AG04449 (cell line): ENCODE measurements at regions not wholly inside any gene's neighbourhood (a gene's known extent, or its start where the extent isn't known, plus 50 kb on each side); places are given as distances from the start of the nearest gene placed in this dataset.

Experiments used
- CTCF ChIA-PET: fragments of 350-600 bp; formaldehyde crosslinking; extraction: SDS; loops from one replicate; lab custom pipeline; 2021; ENCODE audit warnings: antibody characterized with exemption; lab: Yijun Ruan, JAX
- POLR2A ChIA-PET: fragments of 400-600, 350-600 bp; formaldehyde crosslinking; extraction: SDS; loops from one replicate; lab custom pipeline; 2020; ENCODE audit warnings: antibody characterized with exemption, inconsistent platforms; lab: Yijun Ruan, JAX
- DNase-seq: peaks from one replicate; pipeline ENCODE4 v3.0.0-alpha.2; 2010; ENCODE audit warnings: low read depth, low spot score
- H3K4me3 ChIP-seq: 2 replicates; pipeline ENCODE4 v1.5.1; 2011; ENCODE audit warnings: low read depth, mild to moderate bottlenecking, control low read depth, low read length
- TF ChIP-seq, protein P1 (sequence below): IDR thresholded peaks from one replicate; pipeline ENCODE4 v1.5.1; 2011; ENCODE audit warnings: mild to moderate bottlenecking, moderate library complexity, low read length, control low read depth, inconsistent platforms; ENCODE audit not compliant: insufficient read depth; ENCODE audit errors: missing control alignments

DNA sequence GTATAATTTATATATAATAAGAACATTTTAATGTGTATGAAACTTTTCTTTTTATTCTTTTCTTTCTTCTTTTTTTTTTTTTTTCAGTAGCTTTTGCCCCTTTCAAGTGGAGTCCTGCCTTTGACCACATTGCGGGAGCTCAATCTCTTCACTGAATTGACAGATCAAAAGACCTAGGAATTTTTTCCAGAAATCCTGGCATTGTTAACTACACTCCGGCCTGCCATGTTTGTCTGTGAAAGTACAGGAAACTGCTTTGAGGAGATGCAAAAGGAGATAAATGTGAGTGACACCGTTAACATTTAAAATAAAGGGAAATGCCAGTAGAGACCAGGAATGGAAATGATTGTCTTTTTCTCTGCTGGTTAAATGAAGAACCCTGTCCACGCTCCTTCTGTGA is 159.3 kb upstream of the VCX3A start:
- ChIA-PET CTCF (no interaction called here), POLR2A (no interaction called here)
- TF ChIP-seq, protein P1, sequence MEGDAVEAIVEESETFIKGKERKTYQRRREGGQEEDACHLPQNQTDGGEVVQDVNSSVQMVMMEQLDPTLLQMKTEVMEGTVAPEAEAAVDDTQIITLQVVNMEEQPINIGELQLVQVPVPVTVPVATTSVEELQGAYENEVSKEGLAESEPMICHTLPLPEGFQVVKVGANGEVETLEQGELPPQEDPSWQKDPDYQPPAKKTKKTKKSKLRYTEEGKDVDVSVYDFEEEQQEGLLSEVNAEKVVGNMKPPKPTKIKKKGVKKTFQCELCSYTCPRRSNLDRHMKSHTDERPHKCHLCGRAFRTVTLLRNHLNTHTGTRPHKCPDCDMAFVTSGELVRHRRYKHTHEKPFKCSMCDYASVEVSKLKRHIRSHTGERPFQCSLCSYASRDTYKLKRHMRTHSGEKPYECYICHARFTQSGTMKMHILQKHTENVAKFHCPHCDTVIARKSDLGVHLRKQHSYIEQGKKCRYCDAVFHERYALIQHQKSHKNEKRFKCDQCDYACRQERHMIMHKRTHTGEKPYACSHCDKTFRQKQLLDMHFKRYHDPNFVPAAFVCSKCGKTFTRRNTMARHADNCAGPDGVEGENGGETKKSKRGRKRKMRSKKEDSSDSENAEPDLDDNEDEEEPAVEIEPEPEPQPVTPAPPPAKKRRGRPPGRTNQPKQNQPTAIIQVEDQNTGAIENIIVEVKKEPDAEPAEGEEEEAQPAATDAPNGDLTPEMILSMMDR, result no peak
- no peak for DNase-seq
- H3K4me3 ChIP-seq, result no peak overlapping the region

GRCh38 chrX:6693051-6693450 is 158.1 kb upstream of the VCX3A start:
- CTCF ChIA-PET, result no interaction called here
- POLR2A ChIA-PET, result no interaction called here
- H3K4me3 ChIP-seq, result no peak overlapping the region
- no peak for DNase-seq
- TF ChIP-seq, protein P1, result no peak

- ChIA-PET POLR2A (no interaction called here), CTCF (no interaction called here)
- DNase-seq, result no peak
- TF ChIP-seq, protein P1, result no peak
- no peak overlapping the region for H3K4me3 ChIP-seq
Measured at GRCh38 chrX:6685489-6685888, 150.6 kb upstream of the VCX3A start.

- TF ChIP-seq, protein P1, result no peak
- ChIA-PET CTCF (no interaction called here), POLR2A (no interaction called here)
- DNase-seq, result no peak
- no peak overlapping the region for H3K4me3 ChIP-seq
Measured at GRCh38 chrX:6683353-6683752, 148.4 kb upstream of the VCX3A start.

GRCh38 chrX:6681521-6682145 is 146.7 kb upstream of the VCX3A start:
- CTCF ChIA-PET, result no interaction called here
- DNase-seq, result no peak
- POLR2A ChIA-PET, result no interaction called here
- TF ChIP-seq, protein P1, result no peak
- no peak overlapping the region for H3K4me3 ChIP-seq

GRCh38 chrX:6679988-6680387 is 145.1 kb upstream of the VCX3A start:
- CTCF ChIA-PET, result no interaction called here
- H3K4me3 ChIP-seq, result no peak overlapping the region
- DNase-seq, result no peak
- TF ChIP-seq, protein P1, result no peak
- POLR2A ChIA-PET, result no interaction called here
